PC-9 (cell line): ENCODE measurements at regions not wholly inside any gene's neighbourhood (a gene's known extent, or its start where the extent isn't known, plus 50 kb on each side); places are given as distances from the start of the nearest gene placed in this dataset.

Experiments
- BruUV-seq: library from RNA; stranded (reverse); fragments of 400-500 nt; replicated peaks from 2 replicates; lab custom pipeline; 2021; lab: Mats Ljungman, UMichigan
- CTCF ChIA-PET: fragments of 300-600 bp; sonication (Branson Sonifier 250); formaldehyde crosslinking; loops from one replicate; lab custom pipeline; 2022; ENCODE audit warnings: antibody characterized with exemption; lab: Charles Lee
- POLR2A ChIA-PET: fragments of 300-600 bp; sonication (Branson Sonifier 250); formaldehyde crosslinking; loops from one replicate; lab custom pipeline; 2022; ENCODE audit warnings: antibody characterized with exemption; ENCODE audit not compliant: unreplicated experiment; lab: Charles Lee
- DNase-seq, 2 experiments: peaks; one replicate each; pipeline versions ENCODE4 v3.0.0 to v3.0.0-alpha.2; 2015 to 2022; ENCODE audit warnings: mixed read lengths in 1 of 2
- H2AFZ ChIP-seq: fragments of 200-600 bp; sonication (generic); 2 replicates; pipeline ENCODE4 v1.8.1; 2017; ENCODE audit warnings: antibody characterized with exemption
- H3F3A ChIP-seq: fragments of 200-600 bp; sonication (generic); 2 replicates; pipeline ENCODE4 v1.8.1; 2017; ENCODE audit warnings: antibody characterized with exemption, mild to moderate bottlenecking, low read depth; ENCODE audit not compliant: insufficient read depth
- H3K27ac ChIP-seq: fragments of 200-600 bp; sonication (generic); 2 replicates; pipeline ENCODE4 v1.6.1; 2016; ENCODE audit warnings: mixed run types
- H3K27me3 ChIP-seq: fragments of 200-600 bp; sonication (generic); 2 replicates; pipeline ENCODE4 v1.6.1; 2016; ENCODE audit warnings: low read depth, mixed run types; ENCODE audit not compliant: insufficient read depth
- H3K36me3 ChIP-seq: fragments of 200-600 bp; sonication (generic); 2 replicates; pipeline ENCODE4 v1.6.1; 2016; ENCODE audit warnings: low read depth, mixed run types
- H3K4me1 ChIP-seq: fragments of 200-600 bp; sonication (generic); replicated peaks from 2 replicates; pipeline ENCODE4 v1.6.1; 2016; ENCODE audit warnings: mixed run types; ENCODE audit not compliant: insufficient read depth
- H3K4me2 ChIP-seq: fragments of 200-600 bp; sonication (generic); 2 replicates; pipeline ENCODE4 v1.6.1; 2017; ENCODE audit warnings: mixed run types
- H3K4me3 ChIP-seq: fragments of 200-600 bp; sonication (generic); 2 replicates; pipeline ENCODE4 v1.6.1; 2016; ENCODE audit warnings: mixed run types
- H3K79me2 ChIP-seq: fragments of 200-600 bp; sonication (generic); 2 replicates; pipeline ENCODE4 v1.6.1; 2017; ENCODE audit warnings: low read depth, mixed run types
- H3K9me2 ChIP-seq: fragments of 200-600 bp; sonication (generic); 2 replicates; pipeline ENCODE4 v1.8.1; 2017; ENCODE audit warnings: mild to moderate bottlenecking; ENCODE audit not compliant: insufficient read depth
- H3K9me3 ChIP-seq: fragments of 200-600 bp; sonication (generic); 2 replicates; pipeline ENCODE4 v1.8.1; 2016; ENCODE audit warnings: low read depth; ENCODE audit not compliant: insufficient read depth
- H4K20me1 ChIP-seq: fragments of 200-600 bp; sonication (generic); 2 replicates; pipeline ENCODE4 v1.8.1; 2017; ENCODE audit not compliant: insufficient read depth
- CTCF ChIP-seq: fragments of 200-600 bp; sonication (generic); conservative IDR thresholded peaks from 2 replicates; pipeline ENCODE4 v1.6.1; 2017; ENCODE audit warnings: mixed run types, antibody characterized with exemption, mild to moderate bottlenecking, moderate library complexity
- EZH2 ChIP-seq: fragments of 200-600 bp; sonication (generic); IDR thresholded peaks from 2 replicates; pipeline ENCODE4 v1.8.0; 2017; ENCODE audit warnings: antibody characterized with exemption, low read depth
- intact Hi-C: fragments of 100-400 bp; cut with micrococcal nuclease; formaldehyde crosslinking; loops from one replicate; pipeline ENCODE4 v1.10.0; 2022; ENCODE audit not compliant: unreplicated experiment

DNA sequence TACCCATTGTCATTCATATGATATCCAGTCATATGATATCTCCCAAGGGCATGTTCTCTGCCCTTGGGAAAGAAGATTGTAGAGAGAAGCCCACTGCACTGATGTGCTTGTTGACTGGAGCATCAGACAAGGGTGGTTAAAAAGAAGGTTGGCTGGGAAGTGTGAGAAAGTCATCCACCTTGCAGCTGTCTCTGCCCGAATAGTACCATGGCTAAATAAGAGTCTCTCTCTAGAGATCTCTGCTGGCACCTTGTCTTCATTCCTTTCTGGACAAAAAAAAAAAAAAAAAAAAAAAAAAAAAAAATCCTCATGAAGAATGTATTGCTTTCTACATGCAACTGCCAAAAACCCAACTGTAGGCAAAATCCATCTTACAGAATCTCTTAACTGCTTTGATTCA lies 349.7 kb upstream of the ESRRG start:
- BruUV-seq = no TSS peak
- Histone ChIP-seq H3K36me3 (no peaks in the 10 kb centered on the region), H3F3A (no peaks in the 10 kb centered on the region), H3K4me2 (no peak overlapping the region), H3K4me3 (no peak overlapping the region), H3K9me3 (no peaks in the 10 kb centered on the region), H2AFZ (no peak overlapping the region), H3K9me2 (no peaks in the 10 kb centered on the region), H4K20me1 (no peaks in the 10 kb centered on the region), H3K27me3 (no peaks in the 10 kb centered on the region), H3K79me2 (no peaks in the 10 kb centered on the region), H3K4me1 (no peaks in the 10 kb centered on the region), H3K27ac (no peak overlapping the region)
- DNase-seq = no peak
- ChIA-PET CTCF (no interaction called here), POLR2A (no interaction called here)
- intact Hi-C loops = no loop called here
- TF ChIP-seq CTCF (no peak), EZH2 (no peak)

- H3F3A ChIP-seq = no peaks in the 10 kb centered on the region
- no peak for DNase-seq
- no peak overlapping the region for H3K27ac ChIP-seq
- H3K9me2 ChIP-seq = no peaks in the 10 kb centered on the region
- no peaks in the 10 kb centered on the region for H4K20me1 ChIP-seq
- no peaks in the 10 kb centered on the region for H3K79me2 ChIP-seq
- no peak overlapping the region for H2AFZ ChIP-seq
- no peaks in the 10 kb centered on the region for H3K9me3 ChIP-seq
- no peak overlapping the region for H3K4me3 ChIP-seq
- H3K4me2 ChIP-seq = no peak overlapping the region
- BruUV-seq = no TSS peak
- POLR2A ChIA-PET = no interaction called here
- no peaks in the 10 kb centered on the region for H3K27me3 ChIP-seq
- CTCF ChIA-PET = no interaction called here
- no peaks in the 10 kb centered on the region for H3K4me1 ChIP-seq
- TF ChIP-seq EZH2 = no peak
- no peak for TF ChIP-seq CTCF
- intact Hi-C loops = no loop called here
- H3K36me3 ChIP-seq = no peaks in the 10 kb centered on the region
These were observed 344.4 kb upstream of the ESRRG start for GRCh38 chr1:217067642-217068041.

- TF ChIP-seq EZH2 = no peak
- no peak for TF ChIP-seq CTCF
- CTCF ChIA-PET = no interaction called here
These were observed 343.6 kb upstream of the ESRRG start for GRCh38 chr1:217066794-217067193.

More at GRCh38 chr1:217066794-217067193, 343.6 kb upstream of the ESRRG start:
- Histone ChIP-seq H3K4me2 (no peak overlapping the region), H3K27ac (no peak overlapping the region), H3K4me3 (no peak overlapping the region), H3K9me3 (no peaks in the 10 kb centered on the region), H2AFZ (no peak overlapping the region), H4K20me1 (no peaks in the 10 kb centered on the region), H3F3A (no peaks in the 10 kb centered on the region), H3K36me3 (no peaks in the 10 kb centered on the region), H3K27me3 (no peaks in the 10 kb centered on the region), H3K79me2 (no peaks in the 10 kb centered on the region), H3K9me2 (no peaks in the 10 kb centered on the region), H3K4me1 (no peaks in the 10 kb centered on the region)
- BruUV-seq = no TSS peak
- intact Hi-C loops = no loop called here
- POLR2A ChIA-PET = no interaction called here
- DNase-seq = no peak
